ENCODE measurements at regions not wholly inside any gene's neighbourhood (a gene's known extent, or its start where the extent isn't known, plus 50 kb on each side); places are given as distances from the start of the nearest gene placed in this dataset.

DNA sequence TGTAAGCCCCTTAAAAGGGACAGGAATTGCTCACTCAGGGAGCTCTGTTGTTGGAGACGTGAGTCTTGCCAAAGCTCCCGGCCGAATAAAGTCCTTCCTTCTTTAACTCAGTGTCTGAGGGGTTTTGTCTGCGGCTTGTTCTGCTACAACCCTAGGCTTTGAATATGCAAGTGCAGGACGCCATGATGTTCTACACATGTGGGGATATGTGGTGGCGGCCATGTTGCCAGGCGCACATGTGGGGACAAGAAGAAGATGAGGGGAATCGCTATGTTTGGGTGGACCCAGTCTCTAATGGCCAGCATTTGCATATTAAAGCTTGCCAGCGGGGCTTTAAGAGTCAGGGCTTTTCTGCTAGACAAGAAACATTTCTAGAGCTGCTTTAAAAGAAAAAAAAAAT lies 96.8 kb upstream of the CA10 start:
- TF ChIP-seq CSDC2 (CRISPR knock-in tag; IDR thresholded peaks at IDR 0.05), result no peak
- no peak for TF ChIP-seq POU6F1 (CRISPR knock-in tag; IDR thresholded peaks at IDR 0.05; ENCODE audit: borderline replicate concordance, low read depth)
- TF ChIP-seq ISL1 (CRISPR knock-in tag; IDR thresholded peaks at IDR 0.05), result no peak
- TF ChIP-seq OSR1 (CRISPR knock-in tag; IDR thresholded peaks at IDR 0.05), result no peak
- no peak for TF ChIP-seq CREB5 (CRISPR knock-in tag; IDR thresholded peaks at IDR 0.05; ENCODE audit: low read depth)
- TF ChIP-seq PPARA (CRISPR knock-in tag; IDR thresholded peaks at IDR 0.05; ENCODE audit: borderline replicate concordance), result no peak
- TF ChIP-seq ZNF565 (CRISPR knock-in tag; conservative IDR thresholded peaks at IDR 0.05; ENCODE audit: low read depth), result no peak
- TF ChIP-seq RARB (CRISPR knock-in tag; IDR thresholded peaks at IDR 0.05), result no peak
- TF ChIP-seq ZNF70 (CRISPR knock-in tag; IDR thresholded peaks at IDR 0.05), result no peak
- TF ChIP-seq, protein P1, sequence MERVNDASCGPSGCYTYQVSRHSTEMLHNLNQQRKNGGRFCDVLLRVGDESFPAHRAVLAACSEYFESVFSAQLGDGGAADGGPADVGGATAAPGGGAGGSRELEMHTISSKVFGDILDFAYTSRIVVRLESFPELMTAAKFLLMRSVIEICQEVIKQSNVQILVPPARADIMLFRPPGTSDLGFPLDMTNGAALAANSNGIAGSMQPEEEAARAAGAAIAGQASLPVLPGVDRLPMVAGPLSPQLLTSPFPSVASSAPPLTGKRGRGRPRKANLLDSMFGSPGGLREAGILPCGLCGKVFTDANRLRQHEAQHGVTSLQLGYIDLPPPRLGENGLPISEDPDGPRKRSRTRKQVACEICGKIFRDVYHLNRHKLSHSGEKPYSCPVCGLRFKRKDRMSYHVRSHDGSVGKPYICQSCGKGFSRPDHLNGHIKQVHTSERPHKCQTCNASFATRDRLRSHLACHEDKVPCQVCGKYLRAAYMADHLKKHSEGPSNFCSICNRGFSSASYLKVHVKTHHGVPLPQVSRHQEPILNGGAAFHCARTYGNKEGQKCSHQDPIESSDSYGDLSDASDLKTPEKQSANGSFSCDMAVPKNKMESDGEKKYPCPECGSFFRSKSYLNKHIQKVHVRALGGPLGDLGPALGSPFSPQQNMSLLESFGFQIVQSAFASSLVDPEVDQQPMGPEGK (CRISPR knock-in tag; IDR thresholded peaks at IDR 0.05; ENCODE audit: borderline replicate concordance), result no peak
- no peak for TF ChIP-seq SNAI2 (CRISPR knock-in tag; IDR thresholded peaks at IDR 0.05)
- no peak for TF ChIP-seq ESRRG (CRISPR knock-in tag; IDR thresholded peaks at IDR 0.05)
- no peak for TF ChIP-seq ZC3H10 (CRISPR knock-in tag; IDR thresholded peaks at IDR 0.05)

Measured in SK-N-SH treated with all-trans-retinoic acid at 6 μM for 48 hours (cell line).